Breast epithelium (tissue), 4 donors: ENCODE measurements at regions not wholly inside any gene's neighbourhood (a gene's known extent, or its start where the extent isn't known, plus 50 kb on each side); places are given as distances from the start of the nearest gene placed in this dataset.

Source experiments
- DNase-seq, 2 donors: peaks; one replicate each; pipeline ENCODE4 v3.0.0-alpha.2; 2019; ENCODE audit warnings: low spot score in 2 of 2
- H3K27ac ChIP-seq, 2 donors: fragments of 200-600 bp; sonication (generic) in 1 of 2; one replicate each; pipeline ENCODE4 v1.5.1; 2016 to 2019; ENCODE audit warnings: mild to moderate bottlenecking in 1 of 2
- H3K27me3 ChIP-seq, 2 donors: fragments of 200-600 bp; sonication (generic) in 1 of 2; one replicate each; pipeline versions ENCODE4 v1.5.1 to v1.6.0; 2017 to 2019; ENCODE audit warnings: control low read depth in 1 of 2, mild to moderate bottlenecking in 1 of 2
- H3K36me3 ChIP-seq: fragments of 200-600 bp; one replicate; pipeline ENCODE4 v1.5.1; 2019
- H3K4me1 ChIP-seq, 2 donors: fragments of 200-600 bp; sonication (generic); one replicate each; pipeline ENCODE4 v1.5.1; 2016 to 2019; ENCODE audit warnings: control low read depth in 1 of 2
- H3K4me3 ChIP-seq, 3 donors: fragments of 200-600 bp; sonication (generic); 1 replicate in 2 of 3; 2 replicates in 1 of 3; pipeline ENCODE4 v1.5.1; 2016 to 2019; ENCODE audit warnings: mild to moderate bottlenecking in 3 of 3, moderate library complexity in 2 of 3
- H3K9me3 ChIP-seq, 2 donors: fragments of 200-600 bp; sonication (generic) in 1 of 2; one replicate each; pipeline ENCODE4 v1.5.1; 2016 to 2019; ENCODE audit warnings: control low read depth in 1 of 2
- POLR2A ChIP-seq: fragments of 450-650 bp; IDR thresholded peaks from one replicate; pipeline ENCODE4 v1.6.1; 2016; ENCODE audit warnings: antibody characterized with exemption, mild to moderate bottlenecking, moderate library complexity
- POLR2AphosphoS5 ChIP-seq, 3 donors: sonication (generic); formaldehyde crosslinking; IDR thresholded peaks; one replicate each; pipeline ENCODE4 v1.6.1; 2017; ENCODE audit warnings: antibody characterized with exemption in 3 of 3
- intact Hi-C: fragments of 100-400 bp; cut with DNase I; formaldehyde crosslinking; loops from one replicate; pipeline ENCODE4 v1.15.1; 2023; ENCODE audit warnings: low total_unique reads
- TF ChIP-seq, protein P1 (sequence below), 3 donors: fragments of 450-650 bp; IDR thresholded peaks; one replicate each; pipeline ENCODE4 v1.5.1; 2016 to 2017; ENCODE audit warnings: antibody characterized with exemption in 3 of 3, mild to moderate bottlenecking in 3 of 3, moderate library complexity in 3 of 3

DNA sequence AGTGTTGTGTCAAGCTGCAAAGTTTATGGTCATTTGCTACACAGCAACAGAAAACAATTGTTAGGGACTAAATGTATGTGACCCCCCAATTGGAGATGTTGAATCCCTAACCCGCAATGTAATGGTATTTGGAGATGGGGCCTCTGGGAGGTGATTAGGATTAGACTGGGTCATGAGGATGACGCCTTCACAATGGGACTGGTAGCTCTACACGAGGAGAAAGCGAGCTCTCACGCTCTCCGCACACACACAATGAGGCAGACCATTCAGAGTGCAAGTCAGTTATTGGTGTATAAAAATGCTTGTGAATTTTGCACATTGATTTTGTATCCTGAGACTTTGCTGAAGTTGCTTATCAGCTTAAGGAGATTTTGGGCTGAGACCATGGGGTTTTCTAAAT lies 116.9 kb upstream of the NSMCE3 start:
- no peak for DNase-seq
- intact Hi-C loops = loop anchor here (10.0 kb wide), 1 partner anchor 378 kb away; no protein-coding TSS in a partner anchor

DNA sequence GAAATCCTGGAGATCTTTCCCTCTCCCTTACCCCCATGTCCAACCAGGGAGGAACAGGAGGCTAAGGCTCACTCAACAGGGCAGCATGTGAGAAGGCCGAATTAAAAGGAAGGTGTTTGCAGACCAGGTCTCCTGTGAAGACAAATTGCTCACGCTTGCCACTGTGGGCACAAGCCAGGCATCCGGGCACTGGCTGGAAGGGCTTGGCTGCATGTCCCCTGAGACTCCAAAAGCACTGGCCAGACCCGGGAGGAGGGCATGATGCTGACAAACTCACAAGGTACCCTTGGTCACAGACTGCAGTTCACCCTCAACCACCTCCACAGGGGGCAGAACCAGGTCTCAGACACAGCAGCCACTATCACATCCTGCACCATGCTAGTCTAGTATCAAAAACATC lies 113.7 kb upstream of the NSMCE3 start:
- no peaks in the 10 kb centered on the region for H3K36me3 ChIP-seq
- H3K4me1 ChIP-seq = no peaks in the 10 kb centered on the region
- no peak for DNase-seq
- TF ChIP-seq POLR2AphosphoS5 (IDR thresholded peaks at IDR 0.05) (no peak), POLR2A (no peak)
- TF ChIP-seq, protein P1, sequence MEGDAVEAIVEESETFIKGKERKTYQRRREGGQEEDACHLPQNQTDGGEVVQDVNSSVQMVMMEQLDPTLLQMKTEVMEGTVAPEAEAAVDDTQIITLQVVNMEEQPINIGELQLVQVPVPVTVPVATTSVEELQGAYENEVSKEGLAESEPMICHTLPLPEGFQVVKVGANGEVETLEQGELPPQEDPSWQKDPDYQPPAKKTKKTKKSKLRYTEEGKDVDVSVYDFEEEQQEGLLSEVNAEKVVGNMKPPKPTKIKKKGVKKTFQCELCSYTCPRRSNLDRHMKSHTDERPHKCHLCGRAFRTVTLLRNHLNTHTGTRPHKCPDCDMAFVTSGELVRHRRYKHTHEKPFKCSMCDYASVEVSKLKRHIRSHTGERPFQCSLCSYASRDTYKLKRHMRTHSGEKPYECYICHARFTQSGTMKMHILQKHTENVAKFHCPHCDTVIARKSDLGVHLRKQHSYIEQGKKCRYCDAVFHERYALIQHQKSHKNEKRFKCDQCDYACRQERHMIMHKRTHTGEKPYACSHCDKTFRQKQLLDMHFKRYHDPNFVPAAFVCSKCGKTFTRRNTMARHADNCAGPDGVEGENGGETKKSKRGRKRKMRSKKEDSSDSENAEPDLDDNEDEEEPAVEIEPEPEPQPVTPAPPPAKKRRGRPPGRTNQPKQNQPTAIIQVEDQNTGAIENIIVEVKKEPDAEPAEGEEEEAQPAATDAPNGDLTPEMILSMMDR (IDR thresholded peaks at IDR 0.05) = no peak
- H3K27me3 ChIP-seq = no peaks in the 10 kb centered on the region
- intact Hi-C loops = loop anchor here (10.0 kb wide), 1 partner anchor 381 kb away; no protein-coding TSS in a partner anchor
- no peaks in the 10 kb centered on the region for H3K9me3 ChIP-seq
- H3K27ac ChIP-seq = no peak overlapping the region
- H3K4me3 ChIP-seq = no peak overlapping the region

More for the DNA sequence above, 116.9 kb upstream of the NSMCE3 start:
- no peaks in the 10 kb centered on the region for H3K36me3 ChIP-seq
- H3K4me3 ChIP-seq = no peak overlapping the region
- H3K4me1 ChIP-seq = no peaks in the 10 kb centered on the region
- no peak overlapping the region for H3K27ac ChIP-seq
- no peaks in the 10 kb centered on the region for H3K9me3 ChIP-seq
- no peak for TF ChIP-seq POLR2AphosphoS5 (IDR thresholded peaks at IDR 0.05)
- TF ChIP-seq, protein P1 (IDR thresholded peaks at IDR 0.05) = no peak
- H3K27me3 ChIP-seq = no peaks in the 10 kb centered on the region

DNA sequence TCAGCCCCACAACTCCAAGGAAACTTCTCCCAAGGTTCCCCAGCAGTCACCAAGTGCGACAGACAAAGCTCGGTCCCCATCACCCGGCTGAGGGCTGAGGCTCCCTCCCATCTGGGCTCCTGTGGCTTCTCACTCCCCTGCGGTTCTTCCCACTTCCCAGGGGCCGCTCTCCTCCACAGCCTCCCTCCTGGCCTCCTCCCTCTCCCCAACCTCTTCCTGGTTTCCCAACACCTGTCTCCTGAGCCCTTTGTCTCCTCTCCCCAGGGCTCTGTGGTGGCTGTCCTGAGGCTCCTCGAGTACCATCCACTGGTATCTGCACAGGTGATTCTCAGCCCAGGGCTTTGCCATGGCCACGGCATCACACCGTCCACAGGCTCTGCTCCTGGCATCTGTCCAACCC lies 113.2 kb upstream of the NSMCE3 start:
- Histone ChIP-seq H3K4me3 (no peak overlapping the region), H3K27me3 (no peaks in the 10 kb centered on the region), H3K4me1 (no peaks in the 10 kb centered on the region), H3K9me3 (no peaks in the 10 kb centered on the region), H3K27ac (no peak overlapping the region), H3K36me3 (no peaks in the 10 kb centered on the region)
- no peak for DNase-seq
- TF ChIP-seq, protein P1 (IDR thresholded peaks at IDR 0.05) = no peak
- TF ChIP-seq POLR2AphosphoS5 (IDR thresholded peaks at IDR 0.05) (no peak), POLR2A (no peak)
- intact Hi-C loops = loop anchor here (10.0 kb wide), 1 partner anchor 382 kb away; no protein-coding TSS in a partner anchor

DNA sequence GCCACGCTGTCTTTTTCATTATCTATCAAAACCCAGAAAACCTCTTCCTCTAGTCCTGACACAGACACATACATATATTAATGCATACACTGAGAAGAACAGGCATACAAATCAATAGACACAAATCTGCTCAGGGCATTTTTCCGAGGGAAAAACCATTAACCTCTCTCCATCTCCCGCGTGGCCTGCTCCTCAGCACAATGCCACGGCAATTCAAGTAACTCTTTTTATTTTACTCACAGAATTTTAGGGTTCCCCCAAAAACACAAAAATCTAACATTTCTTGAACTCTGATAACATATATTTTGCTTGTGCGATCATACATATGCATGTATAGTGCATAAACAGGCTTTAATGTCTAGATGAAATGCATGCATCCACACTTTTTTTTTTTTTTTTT lies 110.8 kb upstream of the NSMCE3 start:
- Histone ChIP-seq H3K4me3 (no peak overlapping the region), H3K9me3 (no peaks in the 10 kb centered on the region), H3K4me1 (no peaks in the 10 kb centered on the region), H3K27ac (no peak overlapping the region), H3K27me3 (no peaks in the 10 kb centered on the region), H3K36me3 (no peaks in the 10 kb centered on the region)
- intact Hi-C loops = loop anchor here (10.0 kb wide), 1 partner anchor 384 kb away; no protein-coding TSS in a partner anchor
- TF ChIP-seq, protein P1 (IDR thresholded peaks at IDR 0.05) = no peak
- TF ChIP-seq POLR2AphosphoS5 (IDR thresholded peaks at IDR 0.05) (no peak), POLR2A (no peak)
- DNase-seq = no peak

DNA sequence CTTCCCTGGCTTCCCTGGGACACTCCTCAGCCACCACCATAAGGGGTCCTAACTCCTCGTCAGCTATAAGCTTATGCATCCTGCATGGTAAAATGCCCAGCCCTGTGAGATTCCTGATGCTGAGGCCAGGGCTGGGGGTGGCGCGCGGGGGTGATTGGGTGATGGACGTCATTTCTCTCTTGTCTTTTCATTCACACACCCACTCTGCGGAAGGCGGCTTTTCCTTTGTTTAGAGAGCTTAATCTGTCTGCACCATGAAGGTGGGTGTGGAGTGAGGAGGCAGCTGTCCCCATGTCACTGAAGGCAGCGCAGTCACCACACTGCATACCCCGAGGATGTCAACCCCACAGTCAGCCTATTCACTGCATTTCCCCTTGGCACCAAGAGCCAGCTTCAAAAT lies 110.0 kb upstream of the NSMCE3 start:
- no peaks in the 10 kb centered on the region for H3K36me3 ChIP-seq
- DNase-seq = no peak
- no peaks in the 10 kb centered on the region for H3K4me1 ChIP-seq
- intact Hi-C loops = loop anchor here (10.0 kb wide), 1 partner anchor 385 kb away; no protein-coding TSS in a partner anchor
- no peak overlapping the region for H3K27ac ChIP-seq
- no peaks in the 10 kb centered on the region for H3K9me3 ChIP-seq
- TF ChIP-seq POLR2AphosphoS5 (IDR thresholded peaks at IDR 0.05) = no peak
- TF ChIP-seq POLR2A = no peak
- TF ChIP-seq, protein P1 (IDR thresholded peaks at IDR 0.05) = no peak
- no peaks in the 10 kb centered on the region for H3K27me3 ChIP-seq
- no peak overlapping the region for H3K4me3 ChIP-seq
